Mucosa of gallbladder (tissue), 1 donor: ENCODE measurements at regions not wholly inside any gene's neighbourhood (a gene's known extent, or its start where the extent isn't known, plus 50 kb on each side); places are given as distances from the start of the nearest gene placed in this dataset.
"Not testable (repeated sequence)": the region's sequence is repeated elsewhere in the genome, so short reads cannot be mapped to it uniquely, and the experiment has no call there.

Experiments
- DNase-seq: peaks from one replicate; pipeline ENCODE4 v3.0.0-alpha.2; 2020; ENCODE audit warnings: low spot score
- donor health status: DM: no; HTN: no; CAD: no.

GRCh38 chr1:80341021-80341420, 1334.5 kb upstream of the ADGRL4 start:
- no peak for DNase-seq

- no peak for DNase-seq
Measured at GRCh38 chr1:80318108-80318507, 1311.6 kb upstream of the ADGRL4 start.

GRCh38 chr1:80310703-80311245, 1304.2 kb upstream of the ADGRL4 start:
- DNase-seq, result no peak

- no peak for DNase-seq
Measured at GRCh38 chr1:80305466-80305865, 1298.9 kb upstream of the ADGRL4 start.

GRCh38 chr1:80293818-80294217, 1287.3 kb upstream of the ADGRL4 start:
- DNase-seq, result no peak

GRCh38 chr1:80288750-80289149, 1282.2 kb upstream of the ADGRL4 start:
- not testable (repeated sequence) for DNase-seq

- no peak for DNase-seq
Measured at GRCh38 chr1:80282536-80282935, 1276.0 kb upstream of the ADGRL4 start.

GRCh38 chr1:80278936-80279335, 1272.4 kb upstream of the ADGRL4 start:
- no peak for DNase-seq

- DNase-seq, result no peak
Measured at GRCh38 chr1:80274256-80274655, 1267.7 kb upstream of the ADGRL4 start.

- DNase-seq, result no peak
Measured at GRCh38 chr1:80272495-80272894, 1266.0 kb upstream of the ADGRL4 start.

- DNase-seq, result no peak
Measured at GRCh38 chr1:80258659-80259058, 1252.1 kb upstream of the ADGRL4 start.

GRCh38 chr1:80251591-80251990, 1245.1 kb upstream of the ADGRL4 start:
- DNase-seq, result no peak

- DNase-seq, result no peak
Measured at GRCh38 chr1:80251171-80251570, 1244.6 kb upstream of the ADGRL4 start.

GRCh38 chr1:80250573-80251168, 1244.1 kb upstream of the ADGRL4 start:
- DNase-seq, result no peak

GRCh38 chr1:80249699-80250098, 1243.2 kb upstream of the ADGRL4 start:
- DNase-seq, result no peak

GRCh38 chr1:80248886-80249285, 1242.4 kb upstream of the ADGRL4 start:
- no peak for DNase-seq

- DNase-seq, result no peak
Measured at GRCh38 chr1:80245813-80246212, 1239.3 kb upstream of the ADGRL4 start.

- no peak for DNase-seq
Measured at GRCh38 chr1:80244372-80244771, 1237.8 kb upstream of the ADGRL4 start.

GRCh38 chr1:80241566-80241965, 1235.0 kb upstream of the ADGRL4 start:
- DNase-seq, result no peak

- DNase-seq, result no peak
Measured at GRCh38 chr1:80225510-80225909, 1219.0 kb upstream of the ADGRL4 start.

- DNase-seq, result no peak
Measured at GRCh38 chr1:80221319-80221718, 1214.8 kb upstream of the ADGRL4 start.

- no peak for DNase-seq
Measured at GRCh38 chr1:80218112-80218511, 1211.6 kb upstream of the ADGRL4 start.

- peak; percentile 19 for DNase-seq
Measured at GRCh38 chr1:80217377-80217986, 1211.0 kb upstream of the ADGRL4 start.
